Prostate gland (tissue), 2 donors: ENCODE measurements at regions not wholly inside any gene's neighbourhood (a gene's known extent, or its start where the extent isn't known, plus 50 kb on each side); places are given as distances from the start of the nearest gene placed in this dataset.
A peak's percentile ranks its signal among the peaks of the same experiment; 100 is the strongest.

ENCODE experiments used
- DNase-seq: peaks from one replicate; pipeline ENCODE4 v3.0.0-alpha.2; 2019; ENCODE audit warnings: low spot score
- H3K27ac ChIP-seq, 2 donors: fragments of 200-600 bp; sonication (generic); 2 replicates each; pipeline ENCODE4 v1.5.1; 2017 to 2019
- H3K27me3 ChIP-seq: fragments of 200-600 bp; sonication (generic); replicated peaks from 2 replicates; pipeline ENCODE4 v1.5.1; 2019; ENCODE audit not compliant: insufficient read depth
- H3K36me3 ChIP-seq, 2 donors: fragments of 200-600 bp; sonication (generic); 1 replicate in 1 of 2; 2 replicates in 1 of 2; pipeline versions ENCODE4 v1.5.1 to v1.8.1; 2017 to 2019
- H3K4me1 ChIP-seq: fragments of 200-600 bp; sonication (generic); replicated peaks from 2 replicates; pipeline ENCODE4 v1.5.1; 2019
- H3K4me3 ChIP-seq, 2 donors: fragments of 200-600 bp; sonication (generic); 2 replicates each; pipeline ENCODE4 v1.5.1; 2017 to 2019
- H3K9me3 ChIP-seq: fragments of 200-600 bp; sonication (generic); 2 replicates; pipeline ENCODE4 v1.5.1; 2017
- POLR2A ChIP-seq: fragments of 450-650 bp; IDR thresholded peaks from one replicate; pipeline ENCODE4 v1.6.1; 2016; ENCODE audit warnings: antibody characterized with exemption, mild to moderate bottlenecking
- POLR2AphosphoS5 ChIP-seq: sonication (generic); formaldehyde crosslinking; IDR thresholded peaks from one replicate; pipeline ENCODE4 v1.6.1; 2017; ENCODE audit warnings: antibody characterized with exemption
- WGBS: methylation state at CpG from one replicate; pipeline ENCODE4 v1.1.5; 2018; 5-methylcytosine and 5-hydroxymethylcytosine counted together
- intact Hi-C: fragments of 100-400 bp; cut with DNase I; formaldehyde crosslinking; loops from one replicate; pipeline ENCODE4 v1.14.2; 2022
- TF ChIP-seq, protein P1 (sequence below), 4 experiments: fragments of 200-600 bp in 2 of 4; fragments of 450-650 bp in 2 of 4; sonication (generic) in 2 of 4; IDR thresholded peaks; 1 replicate in 3 of 4; 2 replicates in 1 of 4; pipeline ENCODE4 v1.5.1; 2016 to 2019; ENCODE audit warnings: antibody characterized with exemption in 4 of 4, mild to moderate bottlenecking in 2 of 4, moderate library complexity in 2 of 4

DNA sequence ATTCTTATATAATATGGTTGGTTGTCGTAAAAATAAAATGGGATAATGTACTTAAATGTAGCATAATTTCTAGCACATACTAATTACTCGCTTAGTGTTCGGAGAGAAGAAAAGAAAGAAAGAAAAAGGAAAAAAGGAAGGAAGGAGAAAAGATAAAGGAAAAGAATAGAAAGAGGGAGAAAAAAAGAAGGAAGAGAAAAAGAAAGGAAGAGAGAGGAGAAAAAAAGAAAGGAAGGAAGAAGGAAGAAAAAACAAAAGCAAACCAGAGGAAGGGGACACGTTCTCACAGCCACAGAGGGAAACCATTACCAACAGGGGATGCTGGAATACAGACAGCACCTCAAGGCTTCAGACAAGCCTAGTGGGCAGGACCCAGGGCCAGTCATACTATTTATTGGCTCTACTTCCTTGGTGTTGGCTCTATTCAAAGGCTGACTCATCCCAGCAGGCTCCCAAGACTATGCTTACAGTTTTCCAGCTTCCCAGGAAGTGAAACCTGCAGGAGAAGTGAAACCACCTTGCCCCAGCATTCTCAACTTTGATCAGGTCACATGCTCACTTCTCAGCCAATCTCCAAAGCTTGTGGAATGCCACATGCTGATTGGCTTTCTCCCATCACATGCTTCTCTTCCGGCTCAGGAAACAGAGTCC is 273.5 kb upstream of the IRX5 start:
- TF ChIP-seq, protein P1, sequence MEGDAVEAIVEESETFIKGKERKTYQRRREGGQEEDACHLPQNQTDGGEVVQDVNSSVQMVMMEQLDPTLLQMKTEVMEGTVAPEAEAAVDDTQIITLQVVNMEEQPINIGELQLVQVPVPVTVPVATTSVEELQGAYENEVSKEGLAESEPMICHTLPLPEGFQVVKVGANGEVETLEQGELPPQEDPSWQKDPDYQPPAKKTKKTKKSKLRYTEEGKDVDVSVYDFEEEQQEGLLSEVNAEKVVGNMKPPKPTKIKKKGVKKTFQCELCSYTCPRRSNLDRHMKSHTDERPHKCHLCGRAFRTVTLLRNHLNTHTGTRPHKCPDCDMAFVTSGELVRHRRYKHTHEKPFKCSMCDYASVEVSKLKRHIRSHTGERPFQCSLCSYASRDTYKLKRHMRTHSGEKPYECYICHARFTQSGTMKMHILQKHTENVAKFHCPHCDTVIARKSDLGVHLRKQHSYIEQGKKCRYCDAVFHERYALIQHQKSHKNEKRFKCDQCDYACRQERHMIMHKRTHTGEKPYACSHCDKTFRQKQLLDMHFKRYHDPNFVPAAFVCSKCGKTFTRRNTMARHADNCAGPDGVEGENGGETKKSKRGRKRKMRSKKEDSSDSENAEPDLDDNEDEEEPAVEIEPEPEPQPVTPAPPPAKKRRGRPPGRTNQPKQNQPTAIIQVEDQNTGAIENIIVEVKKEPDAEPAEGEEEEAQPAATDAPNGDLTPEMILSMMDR (IDR thresholded peaks at IDR 0.05): no peak
- TF ChIP-seq POLR2A (no peak), POLR2AphosphoS5 (no peak)
- Histone ChIP-seq H3K27ac (no peak overlapping the region), H3K4me1 (peaks cover 2% of the 10 kb centered on the region), H3K27me3 (no peaks in the 10 kb centered on the region), H3K36me3 (no peaks in the 10 kb centered on the region), H3K9me3 (no peaks in the 10 kb centered on the region), H3K4me3 (no peak overlapping the region)
- no peak for DNase-seq
- intact Hi-C loops: no loop called here
- WGBS: 90% methylated on average over 5 of the region's 5 CpGs

DNA sequence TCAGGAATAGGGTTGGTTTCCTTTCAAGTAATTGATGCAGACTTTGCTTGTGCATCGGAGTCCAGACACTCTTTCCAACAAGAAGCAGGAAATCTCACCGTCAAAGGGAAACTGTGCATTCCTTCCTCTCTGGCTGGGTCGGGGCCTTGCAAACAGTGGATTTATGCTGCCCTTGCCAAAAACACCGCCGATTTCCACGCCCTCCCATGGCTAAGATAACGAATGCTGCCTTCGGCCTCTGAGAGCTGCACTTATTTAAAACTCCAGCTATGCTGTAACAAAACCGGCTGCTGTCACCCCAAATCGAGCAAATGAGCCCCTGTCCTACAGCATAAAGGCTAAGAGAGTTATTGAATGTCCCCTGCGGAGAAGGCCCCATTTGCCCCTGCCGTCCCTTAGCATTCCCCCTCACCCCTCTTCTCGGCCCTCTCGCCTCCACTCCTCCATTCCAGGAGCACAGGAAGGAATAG is 275.5 kb upstream of the IRX5 start:
- H3K27me3 ChIP-seq: no peaks in the 10 kb centered on the region
- no peaks in the 10 kb centered on the region for H3K9me3 ChIP-seq
- H3K36me3 ChIP-seq: no peaks in the 10 kb centered on the region
- H3K4me1 ChIP-seq: peaks cover 2% of the 10 kb centered on the region
- DNase-seq: peak; percentile 21
- TF ChIP-seq POLR2A: no peak
- TF ChIP-seq POLR2AphosphoS5: no peak
- TF ChIP-seq, protein P1 (IDR thresholded peaks at IDR 0.05): no peak
- H3K4me3 ChIP-seq: no peak overlapping the region
- WGBS: 10% methylated on average over 14 of the region's 14 CpGs
- intact Hi-C loops: no loop called here
- H3K27ac ChIP-seq: peak overlapping the region in 1 of 2 donors; percentile 29

- no peak for DNase-seq
These were observed 276.2 kb upstream of the IRX5 start for GRCh38 chr16:54654429-54654828.

GRCh38 chr16:54652201-54652770 is 278.4 kb upstream of the IRX5 start:
- TF ChIP-seq, protein P1 (IDR thresholded peaks at IDR 0.05): no peak
- TF ChIP-seq POLR2A: no peak
- TF ChIP-seq POLR2AphosphoS5: no peak
- intact Hi-C loops: no loop called here
- Histone ChIP-seq H3K4me3 (no peak overlapping the region), H3K27ac (no peak overlapping the region), H3K9me3 (no peaks in the 10 kb centered on the region), H3K27me3 (no peaks in the 10 kb centered on the region), H3K4me1 (peaks cover 2% of the 10 kb centered on the region), H3K36me3 (no peaks in the 10 kb centered on the region)
- 81% methylated on average over 6 of the region's 6 CpGs for WGBS
- DNase-seq: no peak

More at GRCh38 chr16:54654429-54654828, 276.2 kb upstream of the IRX5 start:
- Histone ChIP-seq H3K27me3 (no peaks in the 10 kb centered on the region), H3K9me3 (no peaks in the 10 kb centered on the region), H3K27ac (no peak overlapping the region), H3K4me3 (no peak overlapping the region), H3K4me1 (peaks cover 2% of the 10 kb centered on the region), H3K36me3 (no peaks in the 10 kb centered on the region)
- no peak for TF ChIP-seq POLR2A
- no peak for TF ChIP-seq POLR2AphosphoS5
- TF ChIP-seq, protein P1 (IDR thresholded peaks at IDR 0.05): no peak
- intact Hi-C loops: no loop called here
- WGBS: 16% methylated on average over 12 of the region's 12 CpGs
